ENCODE measurements at regions not wholly inside any gene's neighbourhood (a gene's known extent, or its start where the extent isn't known, plus 50 kb on each side); places are given as distances from the start of the nearest gene placed in this dataset.
"Not testable (repeated sequence)": the region's sequence is repeated elsewhere in the genome, so short reads cannot be mapped to it uniquely, and the experiment has no call there.

GRCh38 chr22:22372086-22372485 is 127.5 kb downstream of the VPREB1 start:
- DNase-seq (ENCODE audit: low read depth in 2 of 2) = no peak

GRCh38 chr22:22374163-22374562 is 129.6 kb downstream of the VPREB1 start:
- DNase-seq (ENCODE audit: low read depth in 2 of 2) = no peak

- no peak for DNase-seq (ENCODE audit: low read depth in 2 of 2)
These were observed 130.0 kb downstream of the VPREB1 start for GRCh38 chr22:22374579-22374978.

- DNase-seq (ENCODE audit: low read depth in 2 of 2) = no peak
These were observed 131.2 kb downstream of the VPREB1 start for GRCh38 chr22:22375576-22376351.

GRCh38 chr22:22376352-22376706 is 131.7 kb downstream of the VPREB1 start:
- no peak for DNase-seq (ENCODE audit: low read depth in 2 of 2)

- DNase-seq (ENCODE audit: low read depth in 2 of 2) = not testable (repeated sequence)
These were observed 131.7 kb downstream of the ZNF280B start for GRCh38 chr22:22376884-22377283.

GRCh38 chr22:22377335-22377734 is 131.2 kb downstream of the ZNF280B start:
- DNase-seq (ENCODE audit: low read depth in 2 of 2) = no peak

GRCh38 chr22:22378446-22379415 is 129.8 kb downstream of the ZNF280B start:
- DNase-seq (ENCODE audit: low read depth in 2 of 2) = no peak

GRCh38 chr22:22380098-22381030 is 128.2 kb downstream of the ZNF280B start:
- DNase-seq (ENCODE audit: low read depth in 2 of 2) = no peak

GRCh38 chr22:22381292-22381691 is 127.2 kb downstream of the ZNF280B start:
- DNase-seq (ENCODE audit: low read depth in 2 of 2) = not testable (repeated sequence)

- DNase-seq (ENCODE audit: low read depth in 2 of 2) = no peak
These were observed 124.3 kb downstream of the ZNF280B start for GRCh38 chr22:22384267-22384666.

GRCh38 chr22:22384668-22385244 is 123.8 kb downstream of the ZNF280B start:
- no peak for DNase-seq (ENCODE audit: low read depth in 2 of 2)

- no peak for DNase-seq (ENCODE audit: low read depth in 2 of 2)
These were observed 121.7 kb downstream of the ZNF280B start for GRCh38 chr22:22386602-22387385.

- no peak for DNase-seq (ENCODE audit: low read depth in 2 of 2)
These were observed 121.2 kb downstream of the ZNF280B start for GRCh38 chr22:22387386-22387736.

GRCh38 chr22:22388090-22388489 is 120.5 kb downstream of the ZNF280B start:
- no peak for DNase-seq (ENCODE audit: low read depth in 2 of 2)

GRCh38 chr22:22388494-22388893 is 120.0 kb downstream of the ZNF280B start:
- DNase-seq (ENCODE audit: low read depth in 2 of 2) = no peak

- no peak for DNase-seq (ENCODE audit: low read depth in 2 of 2)
These were observed 119.1 kb downstream of the ZNF280B start for GRCh38 chr22:22389467-22389866.

GRCh38 chr22:22390989-22391388 is 117.6 kb downstream of the ZNF280B start:
- no peak for DNase-seq (ENCODE audit: low read depth in 2 of 2)

GRCh38 chr22:22391543-22391942 is 117.0 kb downstream of the ZNF280B start:
- no peak for DNase-seq (ENCODE audit: low read depth in 2 of 2)

- no peak for DNase-seq (ENCODE audit: low read depth in 2 of 2)
These were observed 116.4 kb downstream of the ZNF280B start for GRCh38 chr22:22392131-22392530.

Measured in dermis microvascular lymphatic vessel endothelial cell (primary cell).